Neural cell (in vitro differentiated cells): ENCODE measurements at regions not wholly inside any gene's neighbourhood (a gene's known extent, or its start where the extent isn't known, plus 50 kb on each side); places are given as distances from the start of the nearest gene placed in this dataset.

Experiments used
- H2AFZ ChIP-seq: fragments of 200-600, 300-800 bp; sonication (generic), shearing (Covaris generic); 2 replicates; pipeline ENCODE4 v1.6.0; 2014; ENCODE audit warnings: low read depth, mild to moderate bottlenecking, antibody characterized with exemption, low read length, moderate library complexity
- H3F3A ChIP-seq: fragments of 200-600 bp; shearing (Covaris generic); 2 replicates; pipeline ENCODE4 v1.6.1; 2016; ENCODE audit warnings: mild to moderate bottlenecking, moderate library complexity, mixed read lengths, antibody characterized with exemption, low read length; ENCODE audit not compliant: insufficient read depth, poor library complexity, severe bottlenecking
- H3K27ac ChIP-seq: fragments of 200-600, 300-800 bp; sonication (generic), shearing (Covaris generic); 2 replicates; pipeline ENCODE4 v1.5.1; 2014; ENCODE audit warnings: mild to moderate bottlenecking, low read length, moderate library complexity
- H3K27me3 ChIP-seq: fragments of 300-800, 200-600 bp; sonication (generic), shearing (Covaris generic); 2 replicates; pipeline ENCODE4 v1.6.0; 2014; ENCODE audit warnings: mild to moderate bottlenecking, low read depth, low read length, moderate library complexity; ENCODE audit not compliant: insufficient read depth
- H3K36me3 ChIP-seq: fragments of 300-800, 200-600 bp; sonication (generic), shearing (Covaris generic); 2 replicates; pipeline ENCODE4 v1.5.1; 2014; ENCODE audit warnings: mild to moderate bottlenecking, antibody characterized with exemption, low read length, moderate library complexity; ENCODE audit not compliant: insufficient read depth
- H3K4me2 ChIP-seq: fragments of 300-800, 200-600 bp; sonication (generic), shearing (Covaris generic); 2 replicates; pipeline ENCODE4 v1.6.0; 2014; ENCODE audit warnings: mild to moderate bottlenecking, low read length
- H3K4me3 ChIP-seq: fragments of 300-800, 200-600 bp; sonication (generic), shearing (Covaris generic); 2 replicates; pipeline ENCODE4 v1.5.1; 2014; ENCODE audit warnings: mild to moderate bottlenecking, low read length, moderate library complexity
- H3K79me2 ChIP-seq: fragments of 200-600 bp; shearing (Covaris generic); replicated peaks from 2 replicates; pipeline ENCODE4 v1.6.0; 2014; ENCODE audit warnings: mild to moderate bottlenecking, low read length, moderate library complexity; ENCODE audit not compliant: insufficient read depth
- H3K9ac ChIP-seq: fragments of 300-800, 200-600 bp; sonication (generic), shearing (Covaris generic); 2 replicates; pipeline ENCODE4 v1.6.1; 2016; ENCODE audit warnings: mild to moderate bottlenecking, low read length, mixed read lengths
- H3K9me2 ChIP-seq: fragments of 200-600 bp; shearing (Covaris generic); 2 replicates; pipeline ENCODE4 v1.6.1; 2016; ENCODE audit warnings: mild to moderate bottlenecking, low read length, mixed read lengths; ENCODE audit not compliant: insufficient read depth
- H3K9me3 ChIP-seq: fragments of 200-600, 300-800 bp; sonication (generic), shearing (Covaris generic); 2 replicates; pipeline ENCODE4 v1.6.1; 2016; ENCODE audit warnings: mild to moderate bottlenecking, mixed run types, low read length, moderate library complexity, mixed read lengths
- H4K20me1 ChIP-seq: fragments of 200-600 bp; shearing (Covaris generic); 2 replicates; pipeline ENCODE4 v1.6.1; 2016; ENCODE audit warnings: mild to moderate bottlenecking, mixed run types; ENCODE audit not compliant: insufficient read depth
- CTCF ChIP-seq: fragments of 450-650 bp; IDR thresholded peaks from 2 replicates; pipeline ENCODE4 v1.5.1; 2014; ENCODE audit warnings: antibody characterized with exemption, mild to moderate bottlenecking, moderate library complexity; ENCODE audit not compliant: poor library complexity, severe bottlenecking
- EP300 ChIP-seq: fragments of 450-650 bp; conservative IDR thresholded peaks from 2 replicates; pipeline ENCODE4 v1.6.1; 2014; ENCODE audit warnings: antibody characterized with exemption, mild to moderate bottlenecking, moderate library complexity; ENCODE audit not compliant: poor library complexity, severe bottlenecking
- EZH2 ChIP-seq: fragments of 200-600, 300-800 bp; shearing (Covaris generic), sonication (generic); IDR thresholded peaks from 2 replicates; pipeline ENCODE4 v1.6.1; 2014; ENCODE audit warnings: antibody characterized with exemption, low read length, borderline replicate concordance, mild to moderate bottlenecking; ENCODE audit not compliant: insufficient read depth, poor library complexity, severe bottlenecking
- MXI1 ChIP-seq: fragments of 450-650 bp; conservative IDR thresholded peaks from 2 replicates; pipeline ENCODE4 v1.6.1; 2014; ENCODE audit warnings: antibody characterized with exemption, mild to moderate bottlenecking; ENCODE audit not compliant: poor library complexity, severe bottlenecking
- POLR2AphosphoS5 ChIP-seq: IDR thresholded peaks from 2 replicates; pipeline ENCODE4 v1.6.1; 2012
- RAD21 ChIP-seq: fragments of 450-650 bp; conservative IDR thresholded peaks from 2 replicates; pipeline ENCODE4 v1.6.1; 2014; ENCODE audit warnings: antibody characterized with exemption, mild to moderate bottlenecking, moderate library complexity
- REST ChIP-seq: IDR thresholded peaks from 2 replicates; pipeline ENCODE4 v1.6.1; 2012; ENCODE audit warnings: borderline replicate concordance
- SMC3 ChIP-seq: fragments of 450-650 bp; conservative IDR thresholded peaks from 2 replicates; pipeline ENCODE4 v1.6.1; 2014; ENCODE audit warnings: antibody characterized with exemption, mild to moderate bottlenecking, moderate library complexity; ENCODE audit not compliant: poor library complexity
- TAF1 ChIP-seq: IDR thresholded peaks from 2 replicates; pipeline ENCODE4 v1.6.1; 2012; ENCODE audit warnings: low read depth

DNA sequence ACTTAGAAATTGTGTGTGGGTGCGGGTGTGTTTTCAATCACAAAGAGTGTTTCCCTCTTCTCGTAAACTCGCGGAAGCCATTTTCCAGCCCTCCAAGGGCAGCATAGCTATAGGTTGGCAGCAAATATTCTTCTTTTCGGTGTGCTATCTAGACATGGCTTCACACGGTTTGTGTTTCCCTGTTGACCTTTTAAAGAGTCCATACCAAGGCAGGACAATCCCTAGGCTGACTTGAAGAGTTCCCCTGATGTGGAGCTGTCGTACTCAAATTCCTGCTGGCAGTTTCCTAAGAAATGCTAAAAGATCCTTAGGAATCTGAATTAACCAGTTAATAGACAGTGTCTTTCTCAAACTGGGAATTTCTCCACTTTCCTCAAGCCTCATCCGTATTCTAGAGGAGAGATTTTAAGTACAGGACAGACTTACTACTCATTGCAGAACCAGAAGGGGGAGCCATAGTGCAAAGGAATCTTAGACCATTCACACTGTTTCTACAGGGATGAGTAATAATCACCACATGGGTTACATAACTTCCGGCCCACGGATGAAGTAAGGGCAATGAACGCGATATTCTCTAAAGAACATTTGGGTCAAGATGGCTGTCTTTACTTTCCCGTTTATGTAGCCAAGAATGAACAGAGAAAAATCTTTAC lies 288.6 kb upstream of the ELAC2 start:
- Histone ChIP-seq H4K20me1 (no peaks in the 10 kb centered on the region), H3K27me3 (no peaks in the 10 kb centered on the region), H3F3A (no peaks in the 10 kb centered on the region), H3K4me3 (no peak overlapping the region), H3K27ac (no peak overlapping the region), H3K9me3 (no peaks in the 10 kb centered on the region), H3K79me2 (no peaks in the 10 kb centered on the region), H3K9ac (no peak overlapping the region), H3K36me3 (no peaks in the 10 kb centered on the region), H3K9me2 (no peaks in the 10 kb centered on the region), H2AFZ (no peak overlapping the region), H3K4me2 (no peak overlapping the region)
- TF ChIP-seq RAD21: no peak
- no peak for TF ChIP-seq MXI1
- no peak for TF ChIP-seq EP300
- no peak for TF ChIP-seq POLR2AphosphoS5
- no peak for TF ChIP-seq EZH2
- TF ChIP-seq SMC3: no peak
- TF ChIP-seq TAF1: no peak
- no peak for TF ChIP-seq CTCF
- no peak for TF ChIP-seq REST

DNA sequence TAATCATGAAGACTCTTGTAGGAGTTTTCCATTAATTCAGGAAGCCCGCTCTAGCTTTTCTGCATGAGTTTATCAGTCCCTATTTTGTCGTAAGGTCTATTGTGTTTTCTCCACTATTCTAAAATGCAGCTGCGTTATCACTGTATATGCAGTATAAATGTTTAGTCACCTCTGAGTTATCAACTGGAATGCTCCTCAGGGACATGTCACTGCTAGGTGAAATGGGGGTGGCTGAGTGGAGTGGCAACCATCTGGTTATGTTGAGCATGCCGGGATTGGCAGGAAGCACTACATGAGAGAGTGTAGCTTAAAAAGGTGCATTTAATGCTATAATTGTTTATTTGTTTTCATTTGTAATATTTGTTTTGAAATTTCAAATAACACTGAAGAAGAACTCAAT lies 285.2 kb upstream of the ELAC2 start:
- Histone ChIP-seq H3K27me3 (no peaks in the 10 kb centered on the region), H4K20me1 (no peaks in the 10 kb centered on the region), H3K9me3 (no peaks in the 10 kb centered on the region), H3K9me2 (no peaks in the 10 kb centered on the region), H3K79me2 (no peaks in the 10 kb centered on the region), H3K27ac (no peak overlapping the region), H3K4me2 (no peak overlapping the region), H3K36me3 (no peaks in the 10 kb centered on the region), H3F3A (no peaks in the 10 kb centered on the region), H3K9ac (no peak overlapping the region), H2AFZ (no peak overlapping the region), H3K4me3 (no peak overlapping the region)
- TF ChIP-seq SMC3 (no peak), RAD21 (no peak), POLR2AphosphoS5 (no peak), REST (no peak), TAF1 (no peak), CTCF (no peak), MXI1 (no peak), EP300 (no peak), EZH2 (no peak)
